H9 (cell line): ENCODE measurements at regions not wholly inside any gene's neighbourhood (a gene's known extent, or its start where the extent isn't known, plus 50 kb on each side); places are given as distances from the start of the nearest gene placed in this dataset.

Experiments used
- DNase-seq: peaks from one replicate; pipeline ENCODE4 v3.0.0-alpha.2; 2017
- H2AFZ ChIP-seq: one replicate; pipeline ENCODE4 v1.6.1; 2013; ENCODE audit warnings: mild to moderate bottlenecking, low read length, control low read depth, moderate library complexity
- H2AK5ac ChIP-seq: 2 replicates; pipeline ENCODE4 v1.6.1; 2013; ENCODE audit warnings: low read length, control low read depth, mixed read lengths; ENCODE audit not compliant: insufficient read length
- H2BK120ac ChIP-seq: one replicate; pipeline ENCODE4 v1.6.1; 2013; ENCODE audit warnings: low read depth, mild to moderate bottlenecking, low read length, control low read depth, inconsistent platforms; ENCODE audit not compliant: poor library complexity, severe bottlenecking
- H2BK12ac ChIP-seq: 2 replicates; pipeline ENCODE4 v1.6.1; 2013; ENCODE audit warnings: low read length, control low read depth, mixed read lengths, low read depth; ENCODE audit not compliant: insufficient read length
- H2BK15ac ChIP-seq: 2 replicates; pipeline ENCODE4 v1.6.1; 2013; ENCODE audit warnings: low read depth, low read length, control low read depth
- H2BK20ac ChIP-seq: one replicate; pipeline ENCODE4 v1.6.1; 2013; ENCODE audit warnings: low read depth, mild to moderate bottlenecking, low read length, control low read depth, inconsistent platforms; ENCODE audit not compliant: poor library complexity, severe bottlenecking
- H2BK5ac ChIP-seq: 2 replicates; pipeline ENCODE4 v1.6.1; 2013; ENCODE audit warnings: low read length, control low read depth, mixed read lengths; ENCODE audit not compliant: insufficient read length
- H3K14ac ChIP-seq: 2 replicates; pipeline ENCODE4 v1.6.1; 2013; ENCODE audit warnings: low read length, control low read depth; ENCODE audit not compliant: insufficient read depth
- H3K18ac ChIP-seq: 2 replicates; pipeline ENCODE4 v1.6.1; 2013; ENCODE audit warnings: low read depth, mild to moderate bottlenecking, mixed read lengths, low read length, control low read depth; ENCODE audit not compliant: insufficient read length
- H3K23ac ChIP-seq: 2 replicates; pipeline ENCODE4 v1.6.1; 2013; ENCODE audit warnings: low read length, control low read depth, mixed read lengths, low read depth; ENCODE audit not compliant: insufficient read length
- H3K23me2 ChIP-seq: 2 replicates; pipeline ENCODE4 v1.6.1; 2013; ENCODE audit warnings: low read depth, mild to moderate bottlenecking, mixed read lengths, low read length, control low read depth; ENCODE audit not compliant: insufficient read length, poor library complexity, severe bottlenecking
- H3K27ac ChIP-seq: 2 replicates; pipeline ENCODE4 v1.5.1; 2013; ENCODE audit warnings: low read length, control low read depth, mixed read lengths, low read depth; ENCODE audit not compliant: insufficient read length
- H3K27me3 ChIP-seq: 2 replicates; pipeline ENCODE4 v1.6.1; 2013; ENCODE audit warnings: low read length, control low read depth, inconsistent platforms; ENCODE audit not compliant: insufficient read depth
- H3K4ac ChIP-seq: 2 replicates; pipeline ENCODE4 v1.6.1; 2013; ENCODE audit warnings: low read depth, mild to moderate bottlenecking, control low read depth, inconsistent platforms, low read length, moderate library complexity
- H3K4me1 ChIP-seq: 2 replicates; pipeline ENCODE4 v1.6.1; 2013; ENCODE audit warnings: low read length, control low read depth, inconsistent platforms; ENCODE audit not compliant: insufficient read depth
- H3K4me2 ChIP-seq: 2 replicates; pipeline ENCODE4 v1.6.1; 2013; ENCODE audit warnings: low read length, control low read depth, mixed read lengths; ENCODE audit not compliant: insufficient read length, insufficient read depth
- H3K56ac ChIP-seq: 2 replicates; pipeline ENCODE4 v1.6.1; 2013; ENCODE audit warnings: low read depth, mild to moderate bottlenecking, mixed read lengths, low read length, control low read depth; ENCODE audit not compliant: insufficient read length
- H3K79me1 ChIP-seq: 2 replicates; pipeline ENCODE4 v1.6.1; 2013; ENCODE audit warnings: low read depth, mild to moderate bottlenecking, moderate library complexity, low read length, control low read depth, inconsistent platforms; ENCODE audit not compliant: insufficient read depth, poor library complexity, severe bottlenecking
- H3K79me2 ChIP-seq: 2 replicates; pipeline ENCODE4 v1.6.1; 2013; ENCODE audit warnings: low read length, control low read depth, inconsistent platforms; ENCODE audit not compliant: insufficient read depth
- H3K9ac ChIP-seq: 2 replicates; pipeline ENCODE4 v1.6.1; 2013; ENCODE audit warnings: low read length, control low read depth, mixed read lengths; ENCODE audit not compliant: insufficient read length; ENCODE audit errors: extremely low read depth
- H3K9me3 ChIP-seq: one replicate; pipeline ENCODE4 v1.6.1; 2013; ENCODE audit warnings: low read depth, low read length, inconsistent platforms; ENCODE audit not compliant: control insufficient read depth
- H3T11ph ChIP-seq: one replicate; pipeline ENCODE4 v1.6.1; 2013; ENCODE audit warnings: mild to moderate bottlenecking, low read length, control low read depth, inconsistent platforms
- H4K20me1 ChIP-seq: one replicate; pipeline ENCODE4 v1.6.1; 2013; ENCODE audit not compliant: control insufficient read depth, insufficient read length, insufficient read depth
- H4K5ac ChIP-seq: 2 replicates; pipeline ENCODE4 v1.6.1; 2013; ENCODE audit warnings: low read depth, mild to moderate bottlenecking, mixed read lengths, low read length, control low read depth; ENCODE audit not compliant: insufficient read length
- H4K8ac ChIP-seq: replicated peaks from 2 replicates; pipeline ENCODE4 v1.6.1; 2013; ENCODE audit warnings: low read length, control low read depth, mixed read lengths, low read depth; ENCODE audit not compliant: insufficient read length
- H4K91ac ChIP-seq: 2 replicates; pipeline ENCODE4 v1.6.1; 2013; ENCODE audit warnings: low read depth, mild to moderate bottlenecking, moderate library complexity, mixed read lengths, low read length, control low read depth; ENCODE audit not compliant: insufficient read length
- H3K27ac Mint-ChIP-seq, 3 experiments: 2 replicates in 2 of 3; 3 replicates in 1 of 3; pipeline ENCODE4 v1.8.0; 2020 to 2021; ENCODE audit warnings: mixed read lengths in 3 of 3, mild to moderate bottlenecking in 1 of 3, moderate library complexity in 1 of 3
- H3K27me3 Mint-ChIP-seq: 2 replicates; pipeline ENCODE4 v1.8.0; 2021; ENCODE audit warnings: low read depth, mild to moderate bottlenecking, moderate library complexity, mixed read lengths
- H3K36me3 Mint-ChIP-seq, 3 experiments: 2 replicates in 2 of 3; 3 replicates in 1 of 3; pipeline ENCODE4 v1.8.0; 2020 to 2021; ENCODE audit warnings: low read depth in 3 of 3, mixed read lengths in 3 of 3; ENCODE audit not compliant: insufficient read depth in 1 of 3
- H3K4me1 Mint-ChIP-seq, 2 experiments: 2 replicates each; pipeline ENCODE4 v1.8.0; 2020; ENCODE audit warnings: mixed read lengths in 2 of 2
- H3K4me3 Mint-ChIP-seq, 2 experiments: 2 replicates in 1 of 2; 3 replicates in 1 of 2; pipeline ENCODE4 v1.8.0; 2020 to 2021; ENCODE audit warnings: mild to moderate bottlenecking in 2 of 2, mixed read lengths in 2 of 2, moderate library complexity in 1 of 2
- H3K9me3 Mint-ChIP-seq, 2 experiments: 2 replicates in 1 of 2; 3 replicates in 1 of 2; pipeline ENCODE4 v1.8.0; 2020; ENCODE audit warnings: mild to moderate bottlenecking in 2 of 2, mixed read lengths in 2 of 2, moderate library complexity in 1 of 2
- CTCF ChIP-seq: fragments of 200-600 bp; sonication (generic); conservative IDR thresholded peaks from 3 replicates; pipeline ENCODE4 v1.8.0; 2021; ENCODE audit warnings: antibody characterized with exemption, mild to moderate bottlenecking
- WGBS: extraction: QIAGEN DNeasy Blood & Tissue Kit; methylation state at CpG from one replicate; pipeline ENCODE4 v1.1.7; 2013; ENCODE audit warnings: missing lambda C conversion rate, low lambda C conversion rate, mixed read lengths; ENCODE audit not compliant: insufficient read length; ENCODE audit errors: extremely low coverage; 5-methylcytosine and 5-hydroxymethylcytosine counted together

GRCh38 chr1:148383966-148384365 is 99.1 kb downstream of the PPIAL4G start:
- no CpG with 5 or more reads among the region's 5 CpGs for WGBS
- no peaks in the 10 kb centered on the region; the same call in 1 of the 2 replicates for H3K4me1 ChIP-seq
- H3K79me1 ChIP-seq, result no peaks in the 10 kb centered on the region
- H3K36me3 Mint-ChIP-seq, result no peaks in the 10 kb centered on the region
- H3K56ac ChIP-seq, result no peak overlapping the region
- no peak overlapping the region for H4K5ac ChIP-seq
- no peak overlapping the region for H3K4ac ChIP-seq
- H4K91ac ChIP-seq, result no peak overlapping the region
- H2BK12ac ChIP-seq, result no peak overlapping the region
- H3K23me2 ChIP-seq, result peaks cover 6% of the 10 kb centered on the region
- 0 out of 3 replicates have a peak, but pooled peaks have one; percentile 24 for TF ChIP-seq CTCF
- no peak overlapping the region for H2BK20ac ChIP-seq
- no peak overlapping the region for H3K9ac ChIP-seq
- H3K27me3 Mint-ChIP-seq, result peaks cover 3% of the 10 kb centered on the region
- no peak overlapping the region for H3K27ac ChIP-seq
- no peak overlapping the region for H3K18ac ChIP-seq
- no peak overlapping the region for H2BK5ac ChIP-seq
- H3T11ph ChIP-seq, result no peak overlapping the region
- no peak overlapping the region for H2BK120ac ChIP-seq
- H4K20me1 ChIP-seq, result no peaks in the 10 kb centered on the region
- H4K8ac ChIP-seq, result no peak overlapping the region
- no peak overlapping the region for H2AK5ac ChIP-seq
- no peak for DNase-seq
- H3K4me3 Mint-ChIP-seq, result no peak overlapping the region
- H2AFZ ChIP-seq, result no peak overlapping the region
- H3K79me2 ChIP-seq, result no peaks in the 10 kb centered on the region
- H3K23ac ChIP-seq, result no peak overlapping the region
- no peaks in the 10 kb centered on the region for H3K9me3 ChIP-seq
- peaks cover 27 to 32% of the 10 kb centered on the region in 2 experiments for H3K4me1 Mint-ChIP-seq
- H3K27me3 ChIP-seq, result no peaks in the 10 kb centered on the region
- no peak overlapping the region for H3K14ac ChIP-seq
- no peak overlapping the region for H2BK15ac ChIP-seq
- H3K9me3 Mint-ChIP-seq, result no peaks in the 10 kb centered on the region; a peak in 1 of 5 replicates
- H3K27ac Mint-ChIP-seq, result no peak overlapping the region
- no peak overlapping the region for H3K4me2 ChIP-seq
